ENCODE measurements at regions not wholly inside any gene's neighbourhood (a gene's known extent, or its start where the extent isn't known, plus 50 kb on each side); places are given as distances from the start of the nearest gene placed in this dataset.
A peak's percentile ranks its signal among the peaks of the same experiment; 100 is the strongest.

DNA sequence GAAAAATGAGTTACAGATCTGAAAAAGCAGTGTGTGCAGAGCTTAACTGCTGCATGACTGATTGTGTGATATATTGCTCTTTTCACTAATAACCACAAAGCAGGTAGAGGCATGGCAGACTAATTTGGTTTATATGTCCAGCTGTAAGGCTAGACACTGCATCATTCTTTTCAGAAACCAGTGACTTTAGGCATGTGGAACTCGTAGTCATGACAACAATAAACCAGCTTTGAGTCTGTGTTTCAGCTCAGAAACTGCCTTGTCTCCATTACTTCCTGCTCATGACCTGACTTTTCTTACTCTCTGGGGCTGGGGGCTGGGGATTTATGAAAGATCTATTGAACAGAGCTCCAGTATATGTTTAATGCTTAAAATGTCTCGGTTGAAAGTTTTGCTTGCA is 146.8 kb upstream of the LRIG3 start:
- in situ Hi-C loops (cut with MboI) (no loop called here), intact Hi-C loops (cut with micrococcal nuclease; ENCODE audit: unreplicated experiment) (no loop called here)
- FAIRE-seq: no peak
- ATAC-seq: peak; percentile 54
- H3K27ac ChIP-seq (ENCODE audit: control insufficient read depth, insufficient read depth): no peak overlapping the region
- 3% methylated on average over 2 of the region's 2 CpGs for WGBS (ENCODE audit: insufficient coverage, insufficient replicate concordance, low lambda C conversion rate, missing lambda C conversion rate)
- H3K9ac ChIP-seq (ENCODE audit: control insufficient read depth, insufficient read depth, low read length): no peak overlapping the region
- no peaks in the 10 kb centered on the region for H3K79me2 ChIP-seq (ENCODE audit: control insufficient read depth, insufficient read depth, low read length)
- ChIA-PET SMC1A (ENCODE audit: uncharacterized antibody, unreplicated experiment) (interaction anchor here (0.5 to 1.7 kb wide), 4 partner anchors 23 to 388 kb away, joined by 3 to 6 read pairs (median 4); no protein-coding TSS in a partner anchor), RAD21 (ENCODE audit: unreplicated experiment) (interaction anchor here (1.1 kb wide), 1 partner anchor 34 kb away, joined by 4 read pairs; no protein-coding TSS in a partner anchor), POLR2A (no interaction called here), CTCF (interaction anchor here (0.8 kb wide), 1 partner anchor 1084 kb away, joined by 3 read pairs; no protein-coding TSS in a partner anchor)
- H3K9me3 ChIP-seq (replicated peaks; ENCODE audit: control insufficient read depth, insufficient read depth, low read length): no peaks in the 10 kb centered on the region
- no peaks in the 10 kb centered on the region for H4K20me1 ChIP-seq (ENCODE audit: control insufficient read depth, insufficient read depth)
- BruUV-seq (replicated peaks): no TSS peak
- H3K27me3 ChIP-seq (replicated peaks in 1 of 2; ENCODE audit: control insufficient read depth in 2 of 2, insufficient read depth in 2 of 2, low read length in 1 of 2): no peaks in the 10 kb centered on the region
- TF ChIP-seq PAX5 (IDR thresholded peaks at IDR 0.05; ENCODE audit: borderline replicate concordance, low read depth, low read length) (no peak), RUNX3 (IDR thresholded peaks at IDR 0.05; ENCODE audit: low read length) (peak; percentile 27; the same call in 1 of the 2 replicates), BMI1 (IDR thresholded peaks at IDR 0.05; ENCODE audit: borderline replicate concordance) (peak; percentile 62)
- no peaks in the 10 kb centered on the region for H3K36me3 ChIP-seq (ENCODE audit: control insufficient read depth in 2 of 2, insufficient read depth in 2 of 2, low read length in 1 of 2)
- DNase-seq (ENCODE audit: low read depth, low spot score): no peak
- H3K4me2 ChIP-seq (ENCODE audit: control insufficient read depth, insufficient read depth): no peak overlapping the region
- no peaks in the 10 kb centered on the region for H3K4me1 ChIP-seq (ENCODE audit: control insufficient read depth, insufficient read depth, low read length)
- no peak overlapping the region for H3K4me3 ChIP-seq
- H2AFZ ChIP-seq (ENCODE audit: control insufficient read depth, low read depth, low read length): no peak overlapping the region

GRCh38 chr12:59066445-59066844 is 146.1 kb upstream of the LRIG3 start:
- Histone ChIP-seq H3K4me3 (no peak overlapping the region), H3K79me2 (ENCODE audit: control insufficient read depth, insufficient read depth, low read length) (no peaks in the 10 kb centered on the region), H3K9ac (ENCODE audit: control insufficient read depth, insufficient read depth, low read length) (no peak overlapping the region), H3K9me3 (replicated peaks; ENCODE audit: control insufficient read depth, insufficient read depth, low read length) (no peaks in the 10 kb centered on the region), H3K4me2 (ENCODE audit: control insufficient read depth, insufficient read depth) (no peak overlapping the region), H3K27me3 (replicated peaks in 1 of 2; ENCODE audit: control insufficient read depth in 2 of 2, insufficient read depth in 2 of 2, low read length in 1 of 2) (no peaks in the 10 kb centered on the region; a peak in 1 of 4 replicates), H3K4me1 (ENCODE audit: control insufficient read depth, insufficient read depth, low read length) (no peaks in the 10 kb centered on the region), H4K20me1 (ENCODE audit: control insufficient read depth, insufficient read depth) (no peaks in the 10 kb centered on the region), H3K36me3 (ENCODE audit: control insufficient read depth in 2 of 2, insufficient read depth in 2 of 2, low read length in 1 of 2) (no peaks in the 10 kb centered on the region), H2AFZ (ENCODE audit: control insufficient read depth, low read depth, low read length) (no peak overlapping the region), H3K27ac (ENCODE audit: control insufficient read depth, insufficient read depth) (no peak overlapping the region)
- POLR2A ChIA-PET: no interaction called here
- 33% methylated on average over 1 of the region's 1 CpG for WGBS (ENCODE audit: insufficient coverage, insufficient replicate concordance, low lambda C conversion rate, missing lambda C conversion rate)
- in situ Hi-C loops (cut with MboI): no loop called here
- SMC1A ChIA-PET (ENCODE audit: uncharacterized antibody, unreplicated experiment): interaction anchor here (1.3 to 1.7 kb wide), 2 partner anchors 22 to 29 kb away, joined by 3 to 6 read pairs; no protein-coding TSS in a partner anchor
- no peak for ATAC-seq
- RAD21 ChIA-PET (ENCODE audit: unreplicated experiment): interaction anchor here (1.1 kb wide), 1 partner anchor 34 kb away, joined by 4 read pairs; no protein-coding TSS in a partner anchor
- DNase-seq (ENCODE audit: low read depth, low spot score): no peak
- FAIRE-seq: no peak
- BruUV-seq (replicated peaks): no TSS peak
- CTCF ChIA-PET: no interaction called here
- intact Hi-C loops (cut with micrococcal nuclease; ENCODE audit: unreplicated experiment): no loop called here
- TF ChIP-seq KDM1A (IDR thresholded peaks at IDR 0.05; ENCODE audit: borderline replicate concordance): no peak
- TF ChIP-seq CREM (IDR thresholded peaks at IDR 0.05; ENCODE audit: low read depth): no peak
- TF ChIP-seq CEBPZ (IDR thresholded peaks at IDR 0.05; ENCODE audit: low read depth, low read length): no peak
- TF ChIP-seq, protein P1, sequence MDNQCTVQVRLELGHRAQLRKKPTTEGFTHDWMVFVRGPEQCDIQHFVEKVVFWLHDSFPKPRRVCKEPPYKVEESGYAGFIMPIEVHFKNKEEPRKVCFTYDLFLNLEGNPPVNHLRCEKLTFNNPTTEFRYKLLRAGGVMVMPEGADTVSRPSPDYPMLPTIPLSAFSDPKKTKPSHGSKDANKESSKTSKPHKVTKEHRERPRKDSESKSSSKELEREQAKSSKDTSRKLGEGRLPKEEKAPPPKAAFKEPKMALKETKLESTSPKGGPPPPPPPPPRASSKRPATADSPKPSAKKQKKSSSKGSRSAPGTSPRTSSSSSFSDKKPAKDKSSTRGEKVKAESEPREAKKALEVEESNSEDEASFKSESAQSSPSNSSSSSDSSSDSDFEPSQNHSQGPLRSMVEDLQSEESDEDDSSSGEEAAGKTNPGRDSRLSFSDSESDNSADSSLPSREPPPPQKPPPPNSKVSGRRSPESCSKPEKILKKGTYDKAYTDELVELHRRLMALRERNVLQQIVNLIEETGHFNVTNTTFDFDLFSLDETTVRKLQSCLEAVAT (IDR thresholded peaks at IDR 0.05): no peak
- no peak for TF ChIP-seq SMAD1 (IDR thresholded peaks at IDR 0.05; ENCODE audit: low read depth, partially characterized antibody)
- TF ChIP-seq LARP7 (IDR thresholded peaks at IDR 0.05): no peak
- TF ChIP-seq FOXK2 (IDR thresholded peaks at IDR 0.05): no peak
- TF ChIP-seq CREB1 (IDR thresholded peaks at IDR 0.05; ENCODE audit: low read depth): no peak
- TF ChIP-seq CBFB (IDR thresholded peaks at IDR 0.05; ENCODE audit: low read depth): no peak

All from GM12878 (cell line).